H9 (cell line): ENCODE measurements at regions not wholly inside any gene's neighbourhood (a gene's known extent, or its start where the extent isn't known, plus 50 kb on each side); places are given as distances from the start of the nearest gene placed in this dataset.

Experiments used
- DNase-seq: peaks from one replicate; pipeline ENCODE4 v3.0.0-alpha.2; 2017
- H2AFZ ChIP-seq: one replicate; pipeline ENCODE4 v1.6.1; 2013; ENCODE audit warnings: mild to moderate bottlenecking, low read length, control low read depth, moderate library complexity
- H2AK5ac ChIP-seq: 2 replicates; pipeline ENCODE4 v1.6.1; 2013; ENCODE audit warnings: low read length, control low read depth, mixed read lengths; ENCODE audit not compliant: insufficient read length
- H2BK120ac ChIP-seq: one replicate; pipeline ENCODE4 v1.6.1; 2013; ENCODE audit warnings: low read depth, mild to moderate bottlenecking, low read length, control low read depth, inconsistent platforms; ENCODE audit not compliant: poor library complexity, severe bottlenecking
- H2BK12ac ChIP-seq: 2 replicates; pipeline ENCODE4 v1.6.1; 2013; ENCODE audit warnings: low read length, control low read depth, mixed read lengths, low read depth; ENCODE audit not compliant: insufficient read length
- H2BK15ac ChIP-seq: 2 replicates; pipeline ENCODE4 v1.6.1; 2013; ENCODE audit warnings: low read depth, low read length, control low read depth
- H2BK20ac ChIP-seq: one replicate; pipeline ENCODE4 v1.6.1; 2013; ENCODE audit warnings: low read depth, mild to moderate bottlenecking, low read length, control low read depth, inconsistent platforms; ENCODE audit not compliant: poor library complexity, severe bottlenecking
- H2BK5ac ChIP-seq: 2 replicates; pipeline ENCODE4 v1.6.1; 2013; ENCODE audit warnings: low read length, control low read depth, mixed read lengths; ENCODE audit not compliant: insufficient read length
- H3K14ac ChIP-seq: 2 replicates; pipeline ENCODE4 v1.6.1; 2013; ENCODE audit warnings: low read length, control low read depth; ENCODE audit not compliant: insufficient read depth
- H3K18ac ChIP-seq: 2 replicates; pipeline ENCODE4 v1.6.1; 2013; ENCODE audit warnings: low read depth, mild to moderate bottlenecking, mixed read lengths, low read length, control low read depth; ENCODE audit not compliant: insufficient read length
- H3K23ac ChIP-seq: 2 replicates; pipeline ENCODE4 v1.6.1; 2013; ENCODE audit warnings: low read length, control low read depth, mixed read lengths, low read depth; ENCODE audit not compliant: insufficient read length
- H3K23me2 ChIP-seq: 2 replicates; pipeline ENCODE4 v1.6.1; 2013; ENCODE audit warnings: low read depth, mild to moderate bottlenecking, mixed read lengths, low read length, control low read depth; ENCODE audit not compliant: insufficient read length, poor library complexity, severe bottlenecking
- H3K27ac ChIP-seq: 2 replicates; pipeline ENCODE4 v1.5.1; 2013; ENCODE audit warnings: low read length, control low read depth, mixed read lengths, low read depth; ENCODE audit not compliant: insufficient read length
- H3K27me3 ChIP-seq: 2 replicates; pipeline ENCODE4 v1.6.1; 2013; ENCODE audit warnings: low read length, control low read depth, inconsistent platforms; ENCODE audit not compliant: insufficient read depth
- H3K4ac ChIP-seq: 2 replicates; pipeline ENCODE4 v1.6.1; 2013; ENCODE audit warnings: low read depth, mild to moderate bottlenecking, control low read depth, inconsistent platforms, low read length, moderate library complexity
- H3K4me1 ChIP-seq: 2 replicates; pipeline ENCODE4 v1.6.1; 2013; ENCODE audit warnings: low read length, control low read depth, inconsistent platforms; ENCODE audit not compliant: insufficient read depth
- H3K4me2 ChIP-seq: 2 replicates; pipeline ENCODE4 v1.6.1; 2013; ENCODE audit warnings: low read length, control low read depth, mixed read lengths; ENCODE audit not compliant: insufficient read length, insufficient read depth
- H3K56ac ChIP-seq: 2 replicates; pipeline ENCODE4 v1.6.1; 2013; ENCODE audit warnings: low read depth, mild to moderate bottlenecking, mixed read lengths, low read length, control low read depth; ENCODE audit not compliant: insufficient read length
- H3K79me1 ChIP-seq: 2 replicates; pipeline ENCODE4 v1.6.1; 2013; ENCODE audit warnings: low read depth, mild to moderate bottlenecking, moderate library complexity, low read length, control low read depth, inconsistent platforms; ENCODE audit not compliant: insufficient read depth, poor library complexity, severe bottlenecking
- H3K79me2 ChIP-seq: 2 replicates; pipeline ENCODE4 v1.6.1; 2013; ENCODE audit warnings: low read length, control low read depth, inconsistent platforms; ENCODE audit not compliant: insufficient read depth
- H3K9ac ChIP-seq: 2 replicates; pipeline ENCODE4 v1.6.1; 2013; ENCODE audit warnings: low read length, control low read depth, mixed read lengths; ENCODE audit not compliant: insufficient read length; ENCODE audit errors: extremely low read depth
- H3K9me3 ChIP-seq: one replicate; pipeline ENCODE4 v1.6.1; 2013; ENCODE audit warnings: low read depth, low read length, inconsistent platforms; ENCODE audit not compliant: control insufficient read depth
- H3T11ph ChIP-seq: one replicate; pipeline ENCODE4 v1.6.1; 2013; ENCODE audit warnings: mild to moderate bottlenecking, low read length, control low read depth, inconsistent platforms
- H4K20me1 ChIP-seq: one replicate; pipeline ENCODE4 v1.6.1; 2013; ENCODE audit not compliant: control insufficient read depth, insufficient read length, insufficient read depth
- H4K5ac ChIP-seq: 2 replicates; pipeline ENCODE4 v1.6.1; 2013; ENCODE audit warnings: low read depth, mild to moderate bottlenecking, mixed read lengths, low read length, control low read depth; ENCODE audit not compliant: insufficient read length
- H4K8ac ChIP-seq: replicated peaks from 2 replicates; pipeline ENCODE4 v1.6.1; 2013; ENCODE audit warnings: low read length, control low read depth, mixed read lengths, low read depth; ENCODE audit not compliant: insufficient read length
- H4K91ac ChIP-seq: 2 replicates; pipeline ENCODE4 v1.6.1; 2013; ENCODE audit warnings: low read depth, mild to moderate bottlenecking, moderate library complexity, mixed read lengths, low read length, control low read depth; ENCODE audit not compliant: insufficient read length
- H3K27ac Mint-ChIP-seq, 3 experiments: 2 replicates in 2 of 3; 3 replicates in 1 of 3; pipeline ENCODE4 v1.8.0; 2020 to 2021; ENCODE audit warnings: mixed read lengths in 3 of 3, mild to moderate bottlenecking in 1 of 3, moderate library complexity in 1 of 3
- H3K27me3 Mint-ChIP-seq: 2 replicates; pipeline ENCODE4 v1.8.0; 2021; ENCODE audit warnings: low read depth, mild to moderate bottlenecking, moderate library complexity, mixed read lengths
- H3K36me3 Mint-ChIP-seq, 3 experiments: 2 replicates in 2 of 3; 3 replicates in 1 of 3; pipeline ENCODE4 v1.8.0; 2020 to 2021; ENCODE audit warnings: low read depth in 3 of 3, mixed read lengths in 3 of 3; ENCODE audit not compliant: insufficient read depth in 1 of 3
- H3K4me1 Mint-ChIP-seq, 2 experiments: 2 replicates each; pipeline ENCODE4 v1.8.0; 2020; ENCODE audit warnings: mixed read lengths in 2 of 2
- H3K4me3 Mint-ChIP-seq, 2 experiments: 2 replicates in 1 of 2; 3 replicates in 1 of 2; pipeline ENCODE4 v1.8.0; 2020 to 2021; ENCODE audit warnings: mild to moderate bottlenecking in 2 of 2, mixed read lengths in 2 of 2, moderate library complexity in 1 of 2
- H3K9me3 Mint-ChIP-seq, 2 experiments: 2 replicates in 1 of 2; 3 replicates in 1 of 2; pipeline ENCODE4 v1.8.0; 2020; ENCODE audit warnings: mild to moderate bottlenecking in 2 of 2, mixed read lengths in 2 of 2, moderate library complexity in 1 of 2
- WGBS: extraction: QIAGEN DNeasy Blood & Tissue Kit; methylation state at CpG from one replicate; pipeline ENCODE4 v1.1.7; 2013; ENCODE audit warnings: missing lambda C conversion rate, low lambda C conversion rate, mixed read lengths; ENCODE audit not compliant: insufficient read length; ENCODE audit errors: extremely low coverage; 5-methylcytosine and 5-hydroxymethylcytosine counted together
- TF ChIP-seq, protein P1 (sequence below): fragments of 200-600 bp; sonication (generic); conservative IDR thresholded peaks from 3 replicates; pipeline ENCODE4 v1.8.0; 2021; ENCODE audit warnings: antibody characterized with exemption, mild to moderate bottlenecking

DNA sequence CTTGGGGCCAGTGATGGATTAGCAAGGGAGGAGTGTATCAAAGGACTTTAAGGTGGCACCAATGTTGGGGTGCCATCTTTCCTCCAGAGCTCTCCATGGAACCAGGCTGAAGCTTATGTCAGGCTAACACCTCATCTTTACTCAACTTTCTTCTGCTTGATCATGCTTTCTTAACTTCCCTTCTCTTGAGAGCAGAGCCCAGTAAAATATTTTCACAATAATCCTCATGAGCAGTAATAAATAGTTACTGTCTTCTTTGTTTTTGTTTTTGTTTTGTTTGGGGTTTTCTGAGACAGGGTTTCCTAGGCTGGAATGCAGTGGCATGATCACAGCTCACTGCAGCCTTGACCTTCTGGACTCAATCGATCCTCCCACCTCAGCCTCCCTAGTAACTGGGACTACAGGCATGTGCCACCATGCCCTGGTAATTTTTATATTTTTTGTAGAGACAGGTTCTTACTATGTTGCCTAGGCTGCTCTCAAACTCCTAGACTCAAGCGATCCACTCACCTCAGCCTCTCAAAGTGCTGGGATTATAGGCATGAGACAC, 127.9 kb upstream of the TOP1 start:
- Histone ChIP-seq H4K20me1 (no peaks in the 10 kb centered on the region), H4K5ac (no peak overlapping the region), H2BK12ac (no peak overlapping the region)

More for the DNA sequence above, 127.9 kb upstream of the TOP1 start:
- Histone ChIP-seq H3K9me3 (no peaks in the 10 kb centered on the region), H3K27ac (no peak overlapping the region), H4K8ac (no peak overlapping the region), H3K23me2 (no peaks in the 10 kb centered on the region), H4K91ac (no peak overlapping the region), H2BK5ac (no peak overlapping the region), H2AFZ (no peak overlapping the region), H3K27me3 (no peaks in the 10 kb centered on the region), H3K79me1 (no peaks in the 10 kb centered on the region), H3K23ac (no peak overlapping the region), H2BK15ac (no peak overlapping the region), H3K79me2 (no peaks in the 10 kb centered on the region), H3K56ac (no peak overlapping the region), H3K4me1 (no peaks in the 10 kb centered on the region), H3K14ac (no peak overlapping the region), H3T11ph (no peak overlapping the region), H3K9ac (no peak overlapping the region), H2AK5ac (no peak overlapping the region), H2BK120ac (no peak overlapping the region), H3K4me2 (no peak overlapping the region), H3K4ac (no peak overlapping the region), H2BK20ac (no peak overlapping the region), H3K18ac (no peak overlapping the region)
- Mint-ChIP-seq H3K27me3 (no peaks in the 10 kb centered on the region), H3K4me1 (peaks cover 4 to 14% of the 10 kb centered on the region in 2 experiments; a peak in 3 of 4 replicates), H3K36me3 (no peaks in the 10 kb centered on the region), H3K9me3 (peaks cover 0 to 1% of the 10 kb centered on the region in 2 experiments; a peak in 2 of 5 replicates), H3K27ac (peak overlapping the region in 1 of 3 experiments; percentile 28; a peak in 1 of 7 replicates), H3K4me3 (no peak overlapping the region)
- TF ChIP-seq, protein P1, sequence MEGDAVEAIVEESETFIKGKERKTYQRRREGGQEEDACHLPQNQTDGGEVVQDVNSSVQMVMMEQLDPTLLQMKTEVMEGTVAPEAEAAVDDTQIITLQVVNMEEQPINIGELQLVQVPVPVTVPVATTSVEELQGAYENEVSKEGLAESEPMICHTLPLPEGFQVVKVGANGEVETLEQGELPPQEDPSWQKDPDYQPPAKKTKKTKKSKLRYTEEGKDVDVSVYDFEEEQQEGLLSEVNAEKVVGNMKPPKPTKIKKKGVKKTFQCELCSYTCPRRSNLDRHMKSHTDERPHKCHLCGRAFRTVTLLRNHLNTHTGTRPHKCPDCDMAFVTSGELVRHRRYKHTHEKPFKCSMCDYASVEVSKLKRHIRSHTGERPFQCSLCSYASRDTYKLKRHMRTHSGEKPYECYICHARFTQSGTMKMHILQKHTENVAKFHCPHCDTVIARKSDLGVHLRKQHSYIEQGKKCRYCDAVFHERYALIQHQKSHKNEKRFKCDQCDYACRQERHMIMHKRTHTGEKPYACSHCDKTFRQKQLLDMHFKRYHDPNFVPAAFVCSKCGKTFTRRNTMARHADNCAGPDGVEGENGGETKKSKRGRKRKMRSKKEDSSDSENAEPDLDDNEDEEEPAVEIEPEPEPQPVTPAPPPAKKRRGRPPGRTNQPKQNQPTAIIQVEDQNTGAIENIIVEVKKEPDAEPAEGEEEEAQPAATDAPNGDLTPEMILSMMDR, result no peak
- no peak for DNase-seq
- no CpG with 5 or more reads among the region's 2 CpGs for WGBS
